ENCODE measurements at regions not wholly inside any gene's neighbourhood (a gene's known extent, or its start where the extent isn't known, plus 50 kb on each side); places are given as distances from the start of the nearest gene placed in this dataset.

DNA sequence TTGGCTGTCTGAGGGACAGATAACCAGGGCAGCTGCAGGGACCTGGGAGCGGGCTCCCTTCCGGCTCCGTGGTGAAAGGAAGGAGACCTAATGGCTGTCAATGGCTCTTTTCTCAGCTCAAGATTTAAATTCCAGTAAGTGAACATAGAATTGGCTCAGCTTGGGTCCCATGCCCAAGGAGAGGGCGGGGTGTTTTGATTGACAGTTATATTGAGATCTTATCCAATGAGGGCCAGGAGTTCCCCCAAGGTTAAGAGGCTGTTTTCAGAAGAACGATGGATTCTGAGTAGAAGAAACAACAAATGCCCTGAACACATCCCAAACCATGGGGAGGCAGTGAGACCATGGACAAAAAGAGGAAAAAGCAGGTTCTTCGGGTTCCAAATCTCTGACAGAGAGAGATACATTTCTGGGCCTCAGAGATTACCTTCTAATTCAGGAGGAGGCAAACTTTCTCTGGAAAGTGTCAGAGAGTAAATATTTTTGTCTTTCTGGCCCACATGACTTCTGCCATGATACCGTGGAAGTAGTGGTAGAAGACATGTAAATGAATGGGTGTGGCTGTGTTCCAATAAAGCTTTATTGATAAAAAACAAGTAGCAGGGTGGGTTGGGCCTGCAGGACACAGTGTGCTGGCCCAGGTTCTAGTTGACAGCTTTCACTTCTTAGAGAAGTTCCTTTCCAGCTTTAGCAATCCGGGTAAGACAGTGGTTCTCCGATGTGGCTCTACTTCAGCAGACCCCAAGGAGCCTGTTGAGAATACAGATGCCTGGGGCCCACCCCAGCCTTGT, 219.6 kb downstream of the RPS24 start:
- no peak overlapping the region for H3K27ac ChIP-seq
- no peak overlapping the region for H3K4me3 ChIP-seq
- ATAC-seq (no peak), DNase-seq (no peak)
- no peaks in the 10 kb centered on the region for H3K9me3 ChIP-seq
- 83 to 91% methylated on average over 9 of the region's 9 CpGs for WGBS, 2 donors
- TF ChIP-seq, protein P1, sequence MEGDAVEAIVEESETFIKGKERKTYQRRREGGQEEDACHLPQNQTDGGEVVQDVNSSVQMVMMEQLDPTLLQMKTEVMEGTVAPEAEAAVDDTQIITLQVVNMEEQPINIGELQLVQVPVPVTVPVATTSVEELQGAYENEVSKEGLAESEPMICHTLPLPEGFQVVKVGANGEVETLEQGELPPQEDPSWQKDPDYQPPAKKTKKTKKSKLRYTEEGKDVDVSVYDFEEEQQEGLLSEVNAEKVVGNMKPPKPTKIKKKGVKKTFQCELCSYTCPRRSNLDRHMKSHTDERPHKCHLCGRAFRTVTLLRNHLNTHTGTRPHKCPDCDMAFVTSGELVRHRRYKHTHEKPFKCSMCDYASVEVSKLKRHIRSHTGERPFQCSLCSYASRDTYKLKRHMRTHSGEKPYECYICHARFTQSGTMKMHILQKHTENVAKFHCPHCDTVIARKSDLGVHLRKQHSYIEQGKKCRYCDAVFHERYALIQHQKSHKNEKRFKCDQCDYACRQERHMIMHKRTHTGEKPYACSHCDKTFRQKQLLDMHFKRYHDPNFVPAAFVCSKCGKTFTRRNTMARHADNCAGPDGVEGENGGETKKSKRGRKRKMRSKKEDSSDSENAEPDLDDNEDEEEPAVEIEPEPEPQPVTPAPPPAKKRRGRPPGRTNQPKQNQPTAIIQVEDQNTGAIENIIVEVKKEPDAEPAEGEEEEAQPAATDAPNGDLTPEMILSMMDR (IDR thresholded peaks at IDR 0.05): no peak
- no peaks in the 10 kb centered on the region for H3K36me3 ChIP-seq
- intact Hi-C loops (cut with DNase I): no loop called here
- no peaks in the 10 kb centered on the region for H3K27me3 ChIP-seq
- peaks cover 0 to 42% (median 7%) of the 10 kb centered on the region in 9 donors for H3K4me1 ChIP-seq

DNA sequence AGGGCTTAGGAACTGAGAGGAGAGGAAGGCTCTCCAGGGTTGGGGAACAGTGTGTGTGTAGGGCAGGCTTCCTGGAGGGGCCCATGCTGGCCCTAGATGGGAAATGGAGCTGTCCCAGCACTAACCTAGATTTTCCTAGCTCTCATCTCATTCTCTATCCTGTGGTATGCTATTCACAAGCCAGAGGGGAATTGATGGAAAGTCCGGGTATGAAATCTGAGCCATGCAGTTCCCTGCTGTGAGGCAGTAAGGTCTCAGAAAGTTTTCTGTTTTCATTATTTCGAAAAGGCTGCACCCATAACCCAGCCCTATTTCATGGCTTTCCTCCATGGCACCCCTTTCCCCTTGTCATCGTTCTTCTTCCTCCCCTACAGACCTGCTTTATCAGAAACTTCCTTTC, 220.3 kb downstream of the RPS24 start:
- DNase-seq (no peak), ATAC-seq (no peak)
- Histone ChIP-seq H3K27me3 (no peaks in the 10 kb centered on the region), H3K36me3 (no peaks in the 10 kb centered on the region), H3K4me1 (peaks cover 0 to 36% (median 7%) of the 10 kb centered on the region in 9 donors), H3K9me3 (peaks cover 0 to 2% (median 0%) of the 10 kb centered on the region in 11 donors), H3K4me3 (no peak overlapping the region), H3K27ac (no peak overlapping the region)
- TF ChIP-seq, protein P1 (IDR thresholded peaks at IDR 0.05): no peak
- intact Hi-C loops (cut with DNase I): no loop called here
- 63 to 75% methylated on average over 3 of the region's 3 CpGs for WGBS, 2 donors

DNA sequence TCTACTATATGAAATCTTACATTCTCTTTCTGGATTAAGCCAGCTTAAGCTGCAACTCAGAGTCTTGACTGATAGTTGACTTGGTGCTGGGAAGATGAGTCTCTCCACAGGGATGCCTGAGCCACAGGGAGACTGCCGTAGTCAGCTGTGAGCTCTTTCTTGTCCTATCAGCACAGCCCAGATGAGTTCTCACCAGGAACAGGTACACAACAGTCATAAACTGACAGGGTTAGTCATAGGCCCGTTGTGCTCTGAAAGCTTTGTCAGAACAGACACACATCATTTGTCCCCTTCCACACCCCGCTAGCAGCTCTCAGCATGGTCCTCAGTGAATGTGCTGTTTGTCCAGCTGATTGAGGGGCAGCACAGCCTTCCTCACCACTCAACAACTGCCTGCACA, 221.6 kb downstream of the RPS24 start:
- intact Hi-C loops (cut with DNase I): no loop called here
- no peak overlapping the region for H3K4me3 ChIP-seq
- TF ChIP-seq, protein P1 (IDR thresholded peaks at IDR 0.05): no peak
- H3K9me3 ChIP-seq: peaks cover 0 to 6% (median 0%) of the 10 kb centered on the region in 11 donors
- peak overlapping the region in 1 of 10 donors; percentile 66 for H3K27ac ChIP-seq
- H3K36me3 ChIP-seq: no peaks in the 10 kb centered on the region
- peaks cover 0 to 37% (median 8%) of the 10 kb centered on the region in 9 donors for H3K4me1 ChIP-seq
- no peaks in the 10 kb centered on the region for H3K27me3 ChIP-seq
- ATAC-seq (no peak), DNase-seq (no peak)
- WGBS, 2 donors: 83 to 85% methylated on average over 3 of the region's 3 CpGs

DNA sequence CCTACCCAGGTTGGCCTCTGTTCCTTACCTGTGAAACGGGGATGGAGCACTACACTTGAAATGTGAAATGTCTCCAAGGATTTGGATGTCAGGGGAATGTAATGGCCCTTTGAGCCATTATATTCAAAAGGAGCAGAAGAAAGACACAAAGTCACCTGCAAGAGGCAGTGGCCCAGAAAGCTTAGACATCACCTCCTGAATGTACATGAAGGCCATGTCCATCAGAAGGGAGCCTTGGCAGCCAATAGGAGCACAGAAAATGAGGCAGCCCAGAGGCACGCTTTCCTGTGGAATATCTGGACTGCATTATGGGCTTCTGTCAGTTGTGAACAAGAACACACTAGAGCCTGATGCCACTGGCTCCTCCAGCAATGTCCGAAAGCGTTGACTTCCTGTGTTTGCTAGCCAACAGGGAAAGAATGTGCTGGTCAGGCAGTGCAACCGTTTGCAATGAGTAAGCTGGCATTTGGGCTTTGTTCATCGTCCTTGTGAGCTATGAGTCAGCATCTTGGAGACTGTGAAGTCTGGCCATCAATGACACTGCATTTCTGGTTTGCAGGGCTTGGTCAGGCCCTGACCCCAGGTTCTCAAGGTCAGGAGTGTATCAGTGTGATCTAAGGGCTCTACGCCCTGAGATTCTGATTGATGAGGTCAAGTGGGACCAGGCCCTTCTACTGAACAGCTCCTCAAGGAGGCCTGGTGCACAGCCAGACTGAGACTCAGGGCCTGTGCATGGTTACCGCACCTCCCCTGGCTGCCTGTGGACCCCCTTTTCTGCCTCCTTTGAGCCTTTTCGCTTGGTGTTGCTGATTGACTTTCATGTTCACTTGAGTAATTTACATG, 222.4 kb downstream of the RPS24 start:
- Histone ChIP-seq H3K36me3 (no peaks in the 10 kb centered on the region), H3K27me3 (no peaks in the 10 kb centered on the region), H3K4me1 (peaks cover 0 to 33% (median 9%) of the 10 kb centered on the region in 9 donors), H3K27ac (peak overlapping the region in 4 of 10 donors; percentile 1 to 66 (median 42)), H3K9me3 (peaks cover 0 to 6% (median 0%) of the 10 kb centered on the region in 11 donors), H3K4me3 (no peak overlapping the region)
- intact Hi-C loops (cut with DNase I): no loop called here
- DNase-seq (peak in 1 of 2 donors; percentile 21), ATAC-seq (peak; percentile 16 to 92 (median 66))
- TF ChIP-seq, protein P1 (IDR thresholded peaks at IDR 0.05): no peak
- 59 to 63% methylated on average over 9 of the region's 9 CpGs for WGBS, 2 donors
